ENCODE measurements at regions not wholly inside any gene's neighbourhood (a gene's known extent, or its start where the extent isn't known, plus 50 kb on each side); places are given as distances from the start of the nearest gene placed in this dataset.

GRCh38 chr6:47908271-47908670 is 126.4 kb downstream of the OPN5 start:
- Mint-ChIP-seq H3K4me1 (ENCODE audit: unreplicated experiment) (no peaks in the 10 kb centered on the region), H3K9me3 (ENCODE audit: unreplicated experiment) (peaks cover 4% of the 10 kb centered on the region), H3K36me3 (ENCODE audit: unreplicated experiment) (no peaks in the 10 kb centered on the region), H3K27me3 (ENCODE audit: unreplicated experiment) (peaks cover 4% of the 10 kb centered on the region), H3K27ac (ENCODE audit: unreplicated experiment) (no peak overlapping the region), H3K4me3 (ENCODE audit: unreplicated experiment) (no peak overlapping the region)
- DNase-seq (ENCODE audit: extremely low spot score, unreplicated experiment) = no peak
- no peak for TF ChIP-seq CTCF (IDR thresholded peaks at IDR 0.05)

- Mint-ChIP-seq H3K4me3 (ENCODE audit: unreplicated experiment) (no peak overlapping the region), H3K27me3 (ENCODE audit: unreplicated experiment) (peaks cover 2% of the 10 kb centered on the region), H3K9me3 (ENCODE audit: unreplicated experiment) (peaks cover 4% of the 10 kb centered on the region), H3K27ac (ENCODE audit: unreplicated experiment) (no peak overlapping the region), H3K4me1 (ENCODE audit: unreplicated experiment) (no peaks in the 10 kb centered on the region), H3K36me3 (ENCODE audit: unreplicated experiment) (no peaks in the 10 kb centered on the region)
- no peak for DNase-seq (ENCODE audit: extremely low spot score, unreplicated experiment)
- no peak for TF ChIP-seq CTCF (IDR thresholded peaks at IDR 0.05)
These were observed 123.9 kb downstream of the OPN5 start for GRCh38 chr6:47905717-47906116.

- no peak overlapping the region for H3K27ac Mint-ChIP-seq (ENCODE audit: unreplicated experiment)
- no peaks in the 10 kb centered on the region for H3K9me3 Mint-ChIP-seq (ENCODE audit: unreplicated experiment)
- no peak for DNase-seq (ENCODE audit: extremely low spot score, unreplicated experiment)
- no peaks in the 10 kb centered on the region for H3K4me1 Mint-ChIP-seq (ENCODE audit: unreplicated experiment)
- H3K36me3 Mint-ChIP-seq (ENCODE audit: unreplicated experiment) = no peaks in the 10 kb centered on the region
- no peak overlapping the region for H3K4me3 Mint-ChIP-seq (ENCODE audit: unreplicated experiment)
- no peak for TF ChIP-seq CTCF (IDR thresholded peaks at IDR 0.05)
- H3K27me3 Mint-ChIP-seq (ENCODE audit: unreplicated experiment) = peaks cover 5% of the 10 kb centered on the region
These were observed 115.4 kb downstream of the OPN5 start for GRCh38 chr6:47897247-47897646.

- Mint-ChIP-seq H3K27ac (ENCODE audit: unreplicated experiment) (no peak overlapping the region), H3K4me3 (ENCODE audit: unreplicated experiment) (no peak overlapping the region), H3K36me3 (ENCODE audit: unreplicated experiment) (no peaks in the 10 kb centered on the region), H3K4me1 (ENCODE audit: unreplicated experiment) (no peaks in the 10 kb centered on the region), H3K27me3 (ENCODE audit: unreplicated experiment) (no peaks in the 10 kb centered on the region), H3K9me3 (ENCODE audit: unreplicated experiment) (no peaks in the 10 kb centered on the region)
- DNase-seq (ENCODE audit: extremely low spot score, unreplicated experiment) = no peak
- TF ChIP-seq CTCF (IDR thresholded peaks at IDR 0.05) = no peak
These were observed 108.6 kb downstream of the OPN5 start for GRCh38 chr6:47890326-47890875.

GRCh38 chr6:47879015-47879414 is 97.2 kb downstream of the OPN5 start:
- no peaks in the 10 kb centered on the region for H3K36me3 Mint-ChIP-seq (ENCODE audit: unreplicated experiment)
- DNase-seq (ENCODE audit: extremely low spot score, unreplicated experiment) = no peak
- peaks cover 4% of the 10 kb centered on the region for H3K27me3 Mint-ChIP-seq (ENCODE audit: unreplicated experiment)
- H3K4me3 Mint-ChIP-seq (ENCODE audit: unreplicated experiment) = no peak overlapping the region
- no peak overlapping the region for H3K27ac Mint-ChIP-seq (ENCODE audit: unreplicated experiment)
- no peaks in the 10 kb centered on the region for H3K4me1 Mint-ChIP-seq (ENCODE audit: unreplicated experiment)
- TF ChIP-seq CTCF (IDR thresholded peaks at IDR 0.05) = no peak
- H3K9me3 Mint-ChIP-seq (ENCODE audit: unreplicated experiment) = no peaks in the 10 kb centered on the region
